GM13976 (cell line): ENCODE measurements at regions not wholly inside any gene's neighbourhood (a gene's known extent, or its start where the extent isn't known, plus 50 kb on each side); places are given as distances from the start of the nearest gene placed in this dataset.

ENCODE experiments used
- DNase-seq: peaks from one replicate; pipeline ENCODE4 v3.0.0; 2012; ENCODE audit warnings: low spot score
- in situ Hi-C: fragments of 300-500 bp; cut with MboI; formaldehyde crosslinking; loops from one replicate; pipeline ENCODE4 v1.12.0; 2022; ENCODE audit warnings: low sequenced_read_pairs, mixed read lengths, inconsistent platforms; ENCODE audit not compliant: unreplicated experiment
- TF ChIP-seq, protein P1 (sequence below): IDR thresholded peaks from 2 replicates; pipeline ENCODE4 v1.5.1; 2012; ENCODE audit warnings: borderline replicate concordance, mild to moderate bottlenecking; ENCODE audit not compliant: insufficient read depth; ENCODE audit errors: extremely low read depth, missing control alignments, control extremely low read depth

DNA sequence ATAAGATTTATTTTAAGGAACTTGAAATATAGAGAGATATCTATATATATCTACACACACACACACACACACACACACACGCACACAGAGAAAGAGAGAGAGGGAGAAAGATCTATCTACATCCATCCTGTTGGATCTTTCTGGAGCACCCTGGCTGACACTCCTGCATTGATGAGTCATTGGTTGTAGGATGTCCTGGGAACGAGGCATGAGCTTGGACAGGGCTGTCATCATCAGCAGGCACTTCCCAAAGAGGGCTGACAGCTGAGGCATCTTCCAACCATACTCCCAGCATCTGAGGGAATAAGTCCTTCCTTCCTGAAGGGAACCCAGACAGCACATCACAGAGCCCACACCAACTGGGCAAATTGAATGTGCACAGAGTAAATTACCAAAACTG, 99.1 kb upstream of the ERG start:
- in situ Hi-C loops: no loop called here
- TF ChIP-seq, protein P1, sequence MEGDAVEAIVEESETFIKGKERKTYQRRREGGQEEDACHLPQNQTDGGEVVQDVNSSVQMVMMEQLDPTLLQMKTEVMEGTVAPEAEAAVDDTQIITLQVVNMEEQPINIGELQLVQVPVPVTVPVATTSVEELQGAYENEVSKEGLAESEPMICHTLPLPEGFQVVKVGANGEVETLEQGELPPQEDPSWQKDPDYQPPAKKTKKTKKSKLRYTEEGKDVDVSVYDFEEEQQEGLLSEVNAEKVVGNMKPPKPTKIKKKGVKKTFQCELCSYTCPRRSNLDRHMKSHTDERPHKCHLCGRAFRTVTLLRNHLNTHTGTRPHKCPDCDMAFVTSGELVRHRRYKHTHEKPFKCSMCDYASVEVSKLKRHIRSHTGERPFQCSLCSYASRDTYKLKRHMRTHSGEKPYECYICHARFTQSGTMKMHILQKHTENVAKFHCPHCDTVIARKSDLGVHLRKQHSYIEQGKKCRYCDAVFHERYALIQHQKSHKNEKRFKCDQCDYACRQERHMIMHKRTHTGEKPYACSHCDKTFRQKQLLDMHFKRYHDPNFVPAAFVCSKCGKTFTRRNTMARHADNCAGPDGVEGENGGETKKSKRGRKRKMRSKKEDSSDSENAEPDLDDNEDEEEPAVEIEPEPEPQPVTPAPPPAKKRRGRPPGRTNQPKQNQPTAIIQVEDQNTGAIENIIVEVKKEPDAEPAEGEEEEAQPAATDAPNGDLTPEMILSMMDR: no peak
- no peak for DNase-seq

DNA sequence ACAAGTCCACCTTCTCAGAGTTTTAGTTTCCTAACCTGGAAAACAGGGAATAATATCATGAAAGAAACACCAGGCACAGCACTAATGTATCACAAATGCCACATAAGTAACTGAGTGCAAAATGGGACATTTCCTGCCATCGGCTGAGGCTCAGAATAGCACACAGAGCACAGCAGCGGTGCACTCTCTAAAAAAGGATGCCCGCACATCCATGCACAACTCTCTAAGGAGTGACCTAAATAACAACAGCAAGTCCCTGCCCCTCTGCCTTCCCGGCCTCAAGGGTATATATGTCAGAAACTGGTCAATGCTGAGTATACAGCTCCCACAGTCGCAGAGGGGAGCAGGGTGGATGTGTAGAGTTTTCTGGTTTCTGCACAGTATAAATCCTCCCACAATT, 100.1 kb upstream of the ERG start:
- in situ Hi-C loops: no loop called here
- TF ChIP-seq, protein P1: no peak
- DNase-seq: no peak

DNA sequence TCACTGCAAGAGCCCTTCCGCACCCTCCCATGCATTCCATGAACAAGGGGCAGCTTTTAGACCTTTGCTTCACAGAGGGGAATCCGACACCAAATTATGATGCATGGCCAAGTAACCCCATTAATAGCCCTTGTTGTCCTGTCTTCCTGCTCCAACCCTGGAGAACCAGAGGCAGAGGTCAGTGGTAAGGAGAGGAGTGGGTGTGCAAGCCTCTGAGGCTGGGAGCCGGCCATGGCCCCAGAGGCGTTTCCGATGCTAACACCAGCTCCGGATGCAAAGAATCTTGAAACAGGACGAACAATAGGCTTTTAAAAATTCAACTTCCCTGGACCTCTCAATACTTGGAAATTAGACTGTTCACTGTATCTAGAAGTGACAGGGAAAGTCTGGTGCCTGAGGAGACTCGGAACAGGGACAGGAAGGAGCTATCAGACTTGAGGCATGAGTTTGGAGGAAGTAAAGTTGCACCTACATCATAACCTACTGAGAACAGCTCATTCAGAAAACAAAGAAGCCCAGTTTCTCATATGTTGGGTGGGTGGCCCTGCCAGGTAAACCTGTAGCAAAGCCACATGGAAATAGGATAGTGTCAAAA, 101.2 kb upstream of the ERG start:
- in situ Hi-C loops: no loop called here
- no peak for DNase-seq
- TF ChIP-seq, protein P1: no peak

DNA sequence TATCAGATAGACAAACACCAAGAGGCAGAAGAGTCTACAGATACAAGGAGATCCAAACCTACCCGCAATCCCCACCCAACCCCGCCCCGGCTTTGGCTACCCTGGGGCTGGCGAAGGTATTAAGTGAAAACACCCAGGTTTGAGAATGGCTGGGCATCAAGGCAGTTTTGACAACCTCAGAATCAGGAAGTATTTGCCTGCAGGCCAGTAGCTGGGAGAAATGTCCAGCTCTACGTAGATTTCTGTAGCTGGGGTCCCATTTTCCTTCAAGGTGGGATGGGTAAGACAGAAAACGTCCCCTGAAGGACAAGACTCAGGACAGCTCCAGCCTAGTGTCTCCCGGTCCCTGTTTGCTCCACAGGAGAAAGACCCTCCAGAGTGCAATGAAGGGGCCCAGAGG, 101.8 kb upstream of the ERG start:
- TF ChIP-seq, protein P1: no peak
- in situ Hi-C loops: no loop called here
- DNase-seq: no peak

DNA sequence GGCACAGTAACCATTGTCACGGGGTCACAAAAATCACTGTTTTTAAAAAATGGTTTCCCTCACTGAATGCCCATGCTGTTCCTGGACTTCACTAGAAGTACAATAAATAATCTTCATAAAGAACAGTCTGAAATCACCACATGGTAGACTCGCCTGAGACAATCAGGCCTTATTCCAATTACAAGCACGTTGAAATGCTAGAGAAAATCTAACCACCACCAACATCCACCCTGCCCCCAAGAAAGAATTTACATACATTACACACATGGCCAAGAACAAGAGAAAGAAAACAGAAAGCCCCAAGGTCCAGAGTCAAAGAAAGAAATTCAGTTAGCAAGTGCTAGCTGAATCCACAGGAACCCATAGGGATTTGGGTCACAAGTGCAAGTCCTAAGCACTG, 107.0 kb upstream of the ERG start:
- TF ChIP-seq, protein P1: no peak
- in situ Hi-C loops: no loop called here
- no peak for DNase-seq

DNA sequence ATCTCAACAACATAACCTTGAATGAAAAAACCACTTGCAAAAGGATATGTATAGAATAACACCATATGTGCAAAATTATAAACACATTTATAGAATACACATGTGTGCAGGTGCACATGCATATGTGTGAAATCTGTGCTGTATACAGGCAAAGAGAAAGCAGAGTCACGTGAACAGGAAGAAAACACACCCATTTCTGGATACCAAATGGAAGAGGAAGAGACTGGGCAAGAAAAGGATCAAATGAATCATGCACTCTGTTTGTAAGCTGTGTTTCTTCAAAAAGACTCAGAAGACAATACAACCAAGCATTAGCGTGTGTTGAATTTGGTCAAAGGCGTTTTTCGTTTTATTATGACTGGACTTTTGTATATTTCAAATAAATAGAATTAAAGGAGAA, 111.3 kb upstream of the ERG start:
- TF ChIP-seq, protein P1: no peak
- in situ Hi-C loops: no loop called here
- no peak for DNase-seq
